Neural cell (in vitro differentiated cells): ENCODE measurements at regions not wholly inside any gene's neighbourhood (a gene's known extent, or its start where the extent isn't known, plus 50 kb on each side); places are given as distances from the start of the nearest gene placed in this dataset.

ENCODE experiments used
- H2AFZ ChIP-seq: fragments of 200-600, 300-800 bp; sonication (generic), shearing (Covaris generic); 2 replicates; pipeline ENCODE4 v1.6.0; 2014; ENCODE audit warnings: low read depth, mild to moderate bottlenecking, antibody characterized with exemption, low read length, moderate library complexity
- H3F3A ChIP-seq: fragments of 200-600 bp; shearing (Covaris generic); 2 replicates; pipeline ENCODE4 v1.6.1; 2016; ENCODE audit warnings: mild to moderate bottlenecking, moderate library complexity, mixed read lengths, antibody characterized with exemption, low read length; ENCODE audit not compliant: insufficient read depth, poor library complexity, severe bottlenecking
- H3K27ac ChIP-seq: fragments of 200-600, 300-800 bp; sonication (generic), shearing (Covaris generic); 2 replicates; pipeline ENCODE4 v1.5.1; 2014; ENCODE audit warnings: mild to moderate bottlenecking, low read length, moderate library complexity
- H3K27me3 ChIP-seq: fragments of 300-800, 200-600 bp; sonication (generic), shearing (Covaris generic); 2 replicates; pipeline ENCODE4 v1.6.0; 2014; ENCODE audit warnings: mild to moderate bottlenecking, low read depth, low read length, moderate library complexity; ENCODE audit not compliant: insufficient read depth
- H3K36me3 ChIP-seq: fragments of 300-800, 200-600 bp; sonication (generic), shearing (Covaris generic); 2 replicates; pipeline ENCODE4 v1.5.1; 2014; ENCODE audit warnings: mild to moderate bottlenecking, antibody characterized with exemption, low read length, moderate library complexity; ENCODE audit not compliant: insufficient read depth
- H3K4me2 ChIP-seq: fragments of 300-800, 200-600 bp; sonication (generic), shearing (Covaris generic); 2 replicates; pipeline ENCODE4 v1.6.0; 2014; ENCODE audit warnings: mild to moderate bottlenecking, low read length
- H3K4me3 ChIP-seq: fragments of 300-800, 200-600 bp; sonication (generic), shearing (Covaris generic); 2 replicates; pipeline ENCODE4 v1.5.1; 2014; ENCODE audit warnings: mild to moderate bottlenecking, low read length, moderate library complexity
- H3K79me2 ChIP-seq: fragments of 200-600 bp; shearing (Covaris generic); replicated peaks from 2 replicates; pipeline ENCODE4 v1.6.0; 2014; ENCODE audit warnings: mild to moderate bottlenecking, low read length, moderate library complexity; ENCODE audit not compliant: insufficient read depth
- H3K9ac ChIP-seq: fragments of 300-800, 200-600 bp; sonication (generic), shearing (Covaris generic); 2 replicates; pipeline ENCODE4 v1.6.1; 2016; ENCODE audit warnings: mild to moderate bottlenecking, low read length, mixed read lengths
- H3K9me2 ChIP-seq: fragments of 200-600 bp; shearing (Covaris generic); 2 replicates; pipeline ENCODE4 v1.6.1; 2016; ENCODE audit warnings: mild to moderate bottlenecking, low read length, mixed read lengths; ENCODE audit not compliant: insufficient read depth
- H3K9me3 ChIP-seq: fragments of 200-600, 300-800 bp; sonication (generic), shearing (Covaris generic); 2 replicates; pipeline ENCODE4 v1.6.1; 2016; ENCODE audit warnings: mild to moderate bottlenecking, mixed run types, low read length, moderate library complexity, mixed read lengths
- H4K20me1 ChIP-seq: fragments of 200-600 bp; shearing (Covaris generic); 2 replicates; pipeline ENCODE4 v1.6.1; 2016; ENCODE audit warnings: mild to moderate bottlenecking, mixed run types; ENCODE audit not compliant: insufficient read depth
- EP300 ChIP-seq: fragments of 450-650 bp; conservative IDR thresholded peaks from 2 replicates; pipeline ENCODE4 v1.6.1; 2014; ENCODE audit warnings: antibody characterized with exemption, mild to moderate bottlenecking, moderate library complexity; ENCODE audit not compliant: poor library complexity, severe bottlenecking
- EZH2 ChIP-seq: fragments of 200-600, 300-800 bp; shearing (Covaris generic), sonication (generic); IDR thresholded peaks from 2 replicates; pipeline ENCODE4 v1.6.1; 2014; ENCODE audit warnings: antibody characterized with exemption, low read length, borderline replicate concordance, mild to moderate bottlenecking; ENCODE audit not compliant: insufficient read depth, poor library complexity, severe bottlenecking
- MXI1 ChIP-seq: fragments of 450-650 bp; conservative IDR thresholded peaks from 2 replicates; pipeline ENCODE4 v1.6.1; 2014; ENCODE audit warnings: antibody characterized with exemption, mild to moderate bottlenecking; ENCODE audit not compliant: poor library complexity, severe bottlenecking
- POLR2AphosphoS5 ChIP-seq: IDR thresholded peaks from 2 replicates; pipeline ENCODE4 v1.6.1; 2012
- RAD21 ChIP-seq: fragments of 450-650 bp; conservative IDR thresholded peaks from 2 replicates; pipeline ENCODE4 v1.6.1; 2014; ENCODE audit warnings: antibody characterized with exemption, mild to moderate bottlenecking, moderate library complexity
- SMC3 ChIP-seq: fragments of 450-650 bp; conservative IDR thresholded peaks from 2 replicates; pipeline ENCODE4 v1.6.1; 2014; ENCODE audit warnings: antibody characterized with exemption, mild to moderate bottlenecking, moderate library complexity; ENCODE audit not compliant: poor library complexity
- TAF1 ChIP-seq: IDR thresholded peaks from 2 replicates; pipeline ENCODE4 v1.6.1; 2012; ENCODE audit warnings: low read depth
- TF ChIP-seq, protein P1 (sequence below): fragments of 450-650 bp; IDR thresholded peaks from 2 replicates; pipeline ENCODE4 v1.5.1; 2014; ENCODE audit warnings: antibody characterized with exemption, mild to moderate bottlenecking, moderate library complexity; ENCODE audit not compliant: poor library complexity, severe bottlenecking
- TF ChIP-seq, protein P2 (sequence below): IDR thresholded peaks from 2 replicates; pipeline ENCODE4 v1.6.1; 2012; ENCODE audit warnings: borderline replicate concordance

GRCh38 chr18:52175406-52175805, 164.6 kb upstream of the DCC start:
- Histone ChIP-seq H3K9ac (no peak overlapping the region), H3K9me3 (no peaks in the 10 kb centered on the region), H2AFZ (no peak overlapping the region), H3K27ac (no peak overlapping the region), H3K79me2 (no peaks in the 10 kb centered on the region), H3K4me3 (no peak overlapping the region), H3K9me2 (no peaks in the 10 kb centered on the region), H3F3A (no peaks in the 10 kb centered on the region), H4K20me1 (no peaks in the 10 kb centered on the region), H3K4me2 (no peak overlapping the region), H3K27me3 (no peaks in the 10 kb centered on the region), H3K36me3 (no peaks in the 10 kb centered on the region)
- TF ChIP-seq, protein P1, sequence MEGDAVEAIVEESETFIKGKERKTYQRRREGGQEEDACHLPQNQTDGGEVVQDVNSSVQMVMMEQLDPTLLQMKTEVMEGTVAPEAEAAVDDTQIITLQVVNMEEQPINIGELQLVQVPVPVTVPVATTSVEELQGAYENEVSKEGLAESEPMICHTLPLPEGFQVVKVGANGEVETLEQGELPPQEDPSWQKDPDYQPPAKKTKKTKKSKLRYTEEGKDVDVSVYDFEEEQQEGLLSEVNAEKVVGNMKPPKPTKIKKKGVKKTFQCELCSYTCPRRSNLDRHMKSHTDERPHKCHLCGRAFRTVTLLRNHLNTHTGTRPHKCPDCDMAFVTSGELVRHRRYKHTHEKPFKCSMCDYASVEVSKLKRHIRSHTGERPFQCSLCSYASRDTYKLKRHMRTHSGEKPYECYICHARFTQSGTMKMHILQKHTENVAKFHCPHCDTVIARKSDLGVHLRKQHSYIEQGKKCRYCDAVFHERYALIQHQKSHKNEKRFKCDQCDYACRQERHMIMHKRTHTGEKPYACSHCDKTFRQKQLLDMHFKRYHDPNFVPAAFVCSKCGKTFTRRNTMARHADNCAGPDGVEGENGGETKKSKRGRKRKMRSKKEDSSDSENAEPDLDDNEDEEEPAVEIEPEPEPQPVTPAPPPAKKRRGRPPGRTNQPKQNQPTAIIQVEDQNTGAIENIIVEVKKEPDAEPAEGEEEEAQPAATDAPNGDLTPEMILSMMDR: no peak
- no peak for TF ChIP-seq SMC3
- no peak for TF ChIP-seq TAF1
- TF ChIP-seq, protein P2, sequence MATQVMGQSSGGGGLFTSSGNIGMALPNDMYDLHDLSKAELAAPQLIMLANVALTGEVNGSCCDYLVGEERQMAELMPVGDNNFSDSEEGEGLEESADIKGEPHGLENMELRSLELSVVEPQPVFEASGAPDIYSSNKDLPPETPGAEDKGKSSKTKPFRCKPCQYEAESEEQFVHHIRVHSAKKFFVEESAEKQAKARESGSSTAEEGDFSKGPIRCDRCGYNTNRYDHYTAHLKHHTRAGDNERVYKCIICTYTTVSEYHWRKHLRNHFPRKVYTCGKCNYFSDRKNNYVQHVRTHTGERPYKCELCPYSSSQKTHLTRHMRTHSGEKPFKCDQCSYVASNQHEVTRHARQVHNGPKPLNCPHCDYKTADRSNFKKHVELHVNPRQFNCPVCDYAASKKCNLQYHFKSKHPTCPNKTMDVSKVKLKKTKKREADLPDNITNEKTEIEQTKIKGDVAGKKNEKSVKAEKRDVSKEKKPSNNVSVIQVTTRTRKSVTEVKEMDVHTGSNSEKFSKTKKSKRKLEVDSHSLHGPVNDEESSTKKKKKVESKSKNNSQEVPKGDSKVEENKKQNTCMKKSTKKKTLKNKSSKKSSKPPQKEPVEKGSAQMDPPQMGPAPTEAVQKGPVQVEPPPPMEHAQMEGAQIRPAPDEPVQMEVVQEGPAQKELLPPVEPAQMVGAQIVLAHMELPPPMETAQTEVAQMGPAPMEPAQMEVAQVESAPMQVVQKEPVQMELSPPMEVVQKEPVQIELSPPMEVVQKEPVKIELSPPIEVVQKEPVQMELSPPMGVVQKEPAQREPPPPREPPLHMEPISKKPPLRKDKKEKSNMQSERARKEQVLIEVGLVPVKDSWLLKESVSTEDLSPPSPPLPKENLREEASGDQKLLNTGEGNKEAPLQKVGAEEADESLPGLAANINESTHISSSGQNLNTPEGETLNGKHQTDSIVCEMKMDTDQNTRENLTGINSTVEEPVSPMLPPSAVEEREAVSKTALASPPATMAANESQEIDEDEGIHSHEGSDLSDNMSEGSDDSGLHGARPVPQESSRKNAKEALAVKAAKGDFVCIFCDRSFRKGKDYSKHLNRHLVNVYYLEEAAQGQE: no peak
- TF ChIP-seq EZH2: no peak
- no peak for TF ChIP-seq EP300
- TF ChIP-seq POLR2AphosphoS5: no peak
- no peak for TF ChIP-seq RAD21
- no peak for TF ChIP-seq MXI1

GRCh38 chr18:52183107-52183506, 156.9 kb upstream of the DCC start:
- Histone ChIP-seq H3K4me3 (no peak overlapping the region), H3K9me3 (no peaks in the 10 kb centered on the region)

More at GRCh38 chr18:52183107-52183506, 156.9 kb upstream of the DCC start:
- Histone ChIP-seq H3K27ac (no peak overlapping the region), H3F3A (no peaks in the 10 kb centered on the region), H3K36me3 (no peaks in the 10 kb centered on the region), H3K79me2 (no peaks in the 10 kb centered on the region), H3K9ac (no peak overlapping the region), H3K4me2 (no peak overlapping the region), H2AFZ (no peak overlapping the region), H3K27me3 (no peaks in the 10 kb centered on the region), H3K9me2 (no peaks in the 10 kb centered on the region), H4K20me1 (no peaks in the 10 kb centered on the region)
- TF ChIP-seq EZH2 (no peak), TAF1 (no peak), SMC3 (no peak), POLR2AphosphoS5 (no peak), EP300 (no peak), RAD21 (no peak)
- TF ChIP-seq, protein P2: no peak
- TF ChIP-seq, protein P1: no peak
